BLaER1 treated with 17β-estradiol and CSF1 and Interleukin-3, amounts not matched to agents 10 nM and 100 nM (cell line): ENCODE measurements at regions not wholly inside any gene's neighbourhood (a gene's known extent, or its start where the extent isn't known, plus 50 kb on each side); places are given as distances from the start of the nearest gene placed in this dataset.
A peak's percentile ranks its signal among the peaks of the same experiment; 100 is the strongest.

Experiments used
- H3K27ac ChIP-seq, 11 experiments: shearing (Covaris generic); formaldehyde crosslinking; 2 replicates each; pipeline ENCODE4 v1.8.1; 2022
- H3K27me3 ChIP-seq, 11 experiments: shearing (Covaris generic); formaldehyde crosslinking; 2 replicates each; pipeline ENCODE4 v1.8.1; 2022
- H3K36me3 ChIP-seq, 11 experiments: shearing (Covaris generic); formaldehyde crosslinking; 2 replicates each; pipeline ENCODE4 v1.8.1; 2022
- H3K4me1 ChIP-seq, 10 experiments: shearing (Covaris generic); formaldehyde crosslinking; 2 replicates each; pipeline ENCODE4 v1.8.1; 2022
- H3K4me2 ChIP-seq, 11 experiments: shearing (Covaris generic); formaldehyde crosslinking; 2 replicates each; pipeline ENCODE4 v1.8.1; 2022
- H3K4me3 ChIP-seq, 10 experiments: shearing (Covaris generic); formaldehyde crosslinking; 2 replicates each; pipeline ENCODE4 v1.8.1; 2022
- H3K9ac ChIP-seq, 11 experiments: shearing (Covaris generic); formaldehyde crosslinking; 2 replicates each; pipeline ENCODE4 v1.8.1; 2022
- H3K9me3 ChIP-seq, 11 experiments: shearing (Covaris generic); formaldehyde crosslinking; replicated peaks in 1 of 11; 2 replicates each; pipeline ENCODE4 v1.8.1; 2022
- H4K20me1 ChIP-seq, 11 experiments: shearing (Covaris generic); formaldehyde crosslinking; 2 replicates each; pipeline ENCODE4 v1.8.1; 2022
- Cebpa-rat ChIP-seq, 11 experiments: shearing (Covaris generic); IDR thresholded peaks; 2 replicates each; pipeline ENCODE4 v1.8.1; 2022

DNA sequence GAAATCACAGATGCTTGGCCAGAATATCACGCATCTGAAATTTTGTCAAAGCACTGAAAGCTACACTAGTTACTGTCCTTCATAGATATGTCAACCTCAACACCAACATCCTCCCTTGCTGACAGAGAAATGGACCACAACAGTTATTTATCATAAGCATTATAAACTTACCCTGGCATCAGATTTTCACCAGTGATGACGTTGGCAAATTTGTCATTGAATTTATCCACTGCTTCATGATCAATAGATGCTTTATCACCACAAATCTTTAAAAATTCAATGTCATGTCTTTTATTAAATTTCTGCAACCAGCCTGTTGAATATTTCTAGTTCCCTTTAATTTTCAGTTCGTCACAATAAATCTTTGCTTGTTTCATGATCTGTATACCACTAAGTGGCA is 205.7 kb downstream of the GJA1 start:
- Histone ChIP-seq H3K9me3 (peaks cover 27 to 47% (median 30%) of the 10 kb centered on the region in 11 experiments), H3K27ac (no peak overlapping the region), H3K36me3 (no peaks in the 10 kb centered on the region), H3K9ac (no peak overlapping the region), H3K4me1 (peaks cover 11 to 17% (median 13%) of the 10 kb centered on the region in 10 experiments), H4K20me1 (no peaks in the 10 kb centered on the region), H3K4me2 (no peak overlapping the region), H3K4me3 (no peak overlapping the region), H3K27me3 (no peaks in the 10 kb centered on the region)
- TF ChIP-seq Cebpa-rat (IDR thresholded peaks at IDR 0.05): no peak

DNA sequence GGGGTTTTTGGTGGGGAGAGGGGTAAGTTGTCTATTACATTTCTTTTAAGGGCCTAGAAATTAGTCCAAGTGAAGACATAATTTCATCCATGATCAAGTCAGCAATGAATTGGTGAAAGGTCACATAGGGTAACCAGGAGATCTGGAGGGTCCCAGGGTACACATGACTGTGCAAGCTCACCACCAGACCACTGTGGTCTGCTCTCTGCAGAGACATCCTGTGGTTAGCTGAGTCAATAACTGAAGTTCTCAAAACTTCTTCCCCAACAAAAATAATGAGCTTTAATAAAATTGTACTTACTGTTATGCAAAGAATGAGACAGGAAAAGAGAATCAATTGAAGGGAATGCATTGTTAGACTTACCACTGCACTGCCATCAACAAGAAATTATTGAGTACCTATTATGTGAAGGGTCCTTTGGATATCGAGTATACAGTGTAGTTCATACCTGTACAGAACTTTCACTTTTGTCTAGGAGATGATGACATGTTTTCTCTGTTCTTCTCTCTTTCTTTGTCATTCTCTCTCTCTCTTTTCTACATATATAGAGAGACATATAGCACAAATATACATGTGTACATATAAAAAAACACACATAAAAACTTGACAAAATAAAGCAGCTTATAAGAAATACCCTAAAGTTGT is 209.8 kb downstream of the GJA1 start:
- H3K36me3 ChIP-seq: no peaks in the 10 kb centered on the region
- peak overlapping the region in 1 of 10 experiments; percentile 22; a peak in 1 of 20 replicates for H3K4me3 ChIP-seq
- H4K20me1 ChIP-seq: no peaks in the 10 kb centered on the region
- peaks cover 13 to 32% (median 17%) of the 10 kb centered on the region in 11 experiments; a peak in 19 of 22 replicates for H3K9me3 ChIP-seq
- H3K27ac ChIP-seq: peak overlapping the region in 9 of 11 experiments; percentile 10 to 67 (median 48); a peak in 15 of 22 replicates
- H3K4me1 ChIP-seq: peaks cover 13 to 33% (median 19%) of the 10 kb centered on the region in 10 experiments
- H3K9ac ChIP-seq: peak overlapping the region in 2 of 11 experiments; percentile 10 to 26; a peak in 1 of 22 replicates
- TF ChIP-seq Cebpa-rat (IDR thresholded peaks at IDR 0.05): no peak
- H3K27me3 ChIP-seq: no peaks in the 10 kb centered on the region
- H3K4me2 ChIP-seq: peak overlapping the region; percentile 41 to 78 (median 58)

DNA sequence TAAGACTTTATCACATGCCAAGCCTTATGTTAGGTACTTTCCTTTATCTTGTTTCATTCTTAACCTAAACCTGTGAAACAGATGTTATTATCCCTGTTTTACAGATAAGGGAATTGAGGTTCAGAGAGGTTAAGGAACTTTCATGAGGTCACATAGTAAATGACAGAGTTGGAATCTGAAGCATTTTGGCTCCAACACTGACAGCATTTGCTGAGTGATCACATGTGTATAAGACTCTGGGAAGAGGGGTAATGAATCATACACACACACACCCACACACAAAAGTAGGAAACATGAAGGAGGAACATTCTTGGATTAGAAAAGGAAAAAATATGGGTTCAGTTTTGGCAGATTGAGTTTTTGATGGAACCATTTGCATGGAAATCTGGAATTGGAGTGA is 212.5 kb downstream of the GJA1 start:
- Histone ChIP-seq H3K27me3 (no peaks in the 10 kb centered on the region), H3K36me3 (no peaks in the 10 kb centered on the region), H3K9ac (no peak overlapping the region), H3K4me3 (no peak overlapping the region), H4K20me1 (no peaks in the 10 kb centered on the region), H3K9me3 (peaks cover 7 to 20% (median 15%) of the 10 kb centered on the region in 11 experiments; a peak in 18 of 22 replicates), H3K27ac (no peak overlapping the region), H3K4me2 (peak overlapping the region in 5 of 11 experiments; percentile 2 to 20 (median 20); a peak in 5 of 22 replicates), H3K4me1 (peaks cover 35 to 58% (median 42%) of the 10 kb centered on the region in 10 experiments)
- no peak for TF ChIP-seq Cebpa-rat (IDR thresholded peaks at IDR 0.05)

DNA sequence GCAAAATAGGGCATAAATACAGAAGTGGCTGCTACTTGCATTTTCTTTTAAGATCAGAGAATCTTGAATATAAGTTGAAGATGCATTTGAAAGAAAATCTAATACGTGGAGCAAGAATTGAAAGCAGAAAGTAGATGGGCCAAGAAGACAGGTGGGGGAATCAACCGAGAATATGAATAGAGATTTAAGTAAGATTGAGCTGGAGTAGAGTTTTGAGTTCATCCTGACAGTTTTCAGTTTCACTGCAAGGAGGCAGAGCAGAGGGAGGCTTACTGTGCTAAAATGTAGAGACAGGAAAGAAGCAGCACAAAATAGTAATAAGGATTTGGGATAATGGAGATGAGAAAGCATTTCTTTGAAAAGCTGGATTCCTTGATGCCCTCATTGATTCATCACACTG is 214.5 kb downstream of the GJA1 start:
- no peak for TF ChIP-seq Cebpa-rat (IDR thresholded peaks at IDR 0.05)
- Histone ChIP-seq H3K4me3 (no peak overlapping the region), H3K27me3 (no peaks in the 10 kb centered on the region), H3K27ac (no peak overlapping the region; a peak in 1 of 22 replicates), H3K4me2 (no peak overlapping the region), H3K9me3 (peaks cover 0 to 17% (median 10%) of the 10 kb centered on the region in 11 experiments; a peak in 16 of 22 replicates), H4K20me1 (no peaks in the 10 kb centered on the region), H3K36me3 (no peaks in the 10 kb centered on the region), H3K4me1 (peaks cover 45 to 72% (median 53%) of the 10 kb centered on the region in 10 experiments), H3K9ac (no peak overlapping the region)

DNA sequence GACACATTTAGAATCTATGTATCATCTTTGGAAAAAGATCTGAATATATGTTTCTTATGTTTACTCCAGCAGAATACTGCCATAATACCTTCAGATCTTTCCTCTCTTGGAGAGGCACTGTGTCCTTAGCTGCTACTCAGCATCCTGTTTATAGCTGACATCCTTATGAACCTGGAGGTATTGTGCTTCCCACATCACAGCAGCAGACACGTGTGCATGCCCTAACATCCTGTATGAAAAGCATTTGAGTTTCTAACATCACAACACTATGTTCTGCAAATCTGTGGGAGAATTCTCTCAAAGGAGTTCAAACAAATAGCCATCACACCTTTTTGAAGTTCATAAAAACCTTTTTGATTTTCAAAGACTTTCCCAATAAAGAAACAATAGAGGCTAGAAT is 216.0 kb downstream of the GJA1 start:
- no peaks in the 10 kb centered on the region for H3K27me3 ChIP-seq
- peak overlapping the region in 8 of 11 experiments; percentile 63 to 77 (median 69); a peak in 14 of 22 replicates for H3K27ac ChIP-seq
- peaks cover 0 to 17% (median 10%) of the 10 kb centered on the region in 11 experiments; a peak in 16 of 22 replicates for H3K9me3 ChIP-seq
- no peak for TF ChIP-seq Cebpa-rat (IDR thresholded peaks at IDR 0.05)
- H3K9ac ChIP-seq: peak overlapping the region in 1 of 11 experiments; percentile 57; a peak in 3 of 22 replicates
- peaks cover 36 to 62% (median 41%) of the 10 kb centered on the region in 10 experiments for H3K4me1 ChIP-seq
- peak overlapping the region; percentile 61 to 82 (median 79); a peak in 20 of 22 replicates for H3K4me2 ChIP-seq
- no peaks in the 10 kb centered on the region for H3K36me3 ChIP-seq
- no peak overlapping the region for H3K4me3 ChIP-seq
- no peaks in the 10 kb centered on the region for H4K20me1 ChIP-seq

DNA sequence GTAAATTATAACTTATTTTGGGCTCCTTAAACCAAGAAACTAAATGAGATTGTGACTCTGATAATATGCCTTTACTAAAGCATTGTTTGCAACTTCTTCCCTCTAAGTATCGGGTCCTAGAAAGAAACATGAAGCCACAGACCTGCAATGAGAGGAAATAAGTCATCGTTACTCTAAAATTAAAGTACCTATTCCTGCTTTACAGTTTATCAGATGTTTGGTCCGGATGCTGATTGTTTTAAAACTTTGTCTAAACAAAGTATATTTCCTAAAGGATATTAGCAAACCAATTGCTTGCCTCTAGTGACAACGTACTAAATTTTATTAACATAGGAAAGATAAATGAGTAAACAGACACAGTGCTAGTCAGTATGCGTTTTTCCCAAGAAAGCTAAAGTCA is 216.8 kb downstream of the GJA1 start:
- Histone ChIP-seq H3K4me3 (peak overlapping the region in 4 of 10 experiments; percentile 27 to 49 (median 30); a peak in 5 of 20 replicates), H3K9me3 (peaks cover 0 to 17% (median 10%) of the 10 kb centered on the region in 11 experiments; a peak in 16 of 22 replicates), H3K4me2 (peak overlapping the region; percentile 61 to 82 (median 79)), H3K36me3 (no peaks in the 10 kb centered on the region), H3K9ac (peak overlapping the region in 8 of 11 experiments; percentile 4 to 57 (median 30); a peak in 10 of 22 replicates), H4K20me1 (no peaks in the 10 kb centered on the region), H3K4me1 (peaks cover 36 to 61% (median 41%) of the 10 kb centered on the region in 10 experiments), H3K27me3 (no peaks in the 10 kb centered on the region), H3K27ac (peak overlapping the region in 9 of 11 experiments; percentile 60 to 77 (median 68); a peak in 18 of 22 replicates)
- TF ChIP-seq Cebpa-rat (IDR thresholded peaks at IDR 0.05): no peak

DNA sequence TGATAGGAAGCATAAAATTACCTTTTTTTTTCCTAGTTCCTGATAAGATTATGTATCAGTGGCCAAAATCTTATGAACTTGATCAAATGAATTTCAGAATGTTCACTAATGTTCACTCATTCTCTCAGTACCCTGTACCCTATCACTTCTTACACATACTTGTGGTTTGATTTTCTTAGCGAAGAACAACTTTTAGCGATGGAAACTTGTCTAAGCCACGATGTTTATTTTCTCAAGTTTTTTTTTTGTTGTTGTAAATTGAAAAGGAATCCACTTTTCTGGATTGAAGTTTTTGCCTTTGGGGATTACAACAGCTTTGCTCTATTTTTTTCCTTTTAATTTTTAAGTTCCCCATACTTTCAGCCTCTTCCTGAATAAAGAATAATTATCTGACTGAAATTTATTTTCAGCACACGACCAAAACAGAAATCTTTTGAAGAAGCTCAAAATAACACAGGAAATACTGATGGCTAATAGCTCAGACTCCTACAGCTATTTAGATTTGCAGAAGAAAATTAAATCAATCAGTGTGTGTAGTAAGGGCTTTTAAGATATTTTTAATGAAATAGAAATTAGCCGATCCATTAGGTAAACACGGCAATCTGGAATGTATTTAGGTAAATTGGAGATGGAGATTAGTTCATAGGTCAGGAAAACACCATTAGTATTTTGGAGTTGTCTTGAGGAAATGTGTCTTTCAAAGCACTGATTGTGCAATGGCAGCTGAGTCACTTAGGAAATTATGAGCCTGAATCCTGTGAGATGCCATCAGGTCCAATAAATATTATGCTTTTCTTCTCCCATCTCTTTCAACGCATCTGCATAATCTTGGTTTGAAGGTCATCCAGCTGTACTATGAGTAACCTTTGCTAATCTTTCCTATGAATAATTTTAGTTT is 217.5 kb downstream of the GJA1 start:
- Histone ChIP-seq H3K4me2 (peak overlapping the region; percentile 61 to 82 (median 79)), H3K27me3 (no peaks in the 10 kb centered on the region), H3K4me1 (peaks cover 36 to 56% (median 41%) of the 10 kb centered on the region in 10 experiments), H3K9ac (peak overlapping the region in 9 of 11 experiments; percentile 4 to 57 (median 32); a peak in 11 of 22 replicates), H3K36me3 (no peaks in the 10 kb centered on the region), H3K27ac (peak overlapping the region in 9 of 11 experiments; percentile 60 to 77 (median 68); a peak in 19 of 22 replicates), H4K20me1 (no peaks in the 10 kb centered on the region), H3K4me3 (peak overlapping the region in 7 of 10 experiments; percentile 8 to 49 (median 29); a peak in 7 of 20 replicates), H3K9me3 (peaks cover 0 to 17% (median 10%) of the 10 kb centered on the region in 11 experiments; a peak in 16 of 22 replicates)
- peak in 9 of 11 experiments; percentile 16 to 94 (median 63); a peak in 12 of 22 replicates for TF ChIP-seq Cebpa-rat (IDR thresholded peaks at IDR 0.05)

DNA sequence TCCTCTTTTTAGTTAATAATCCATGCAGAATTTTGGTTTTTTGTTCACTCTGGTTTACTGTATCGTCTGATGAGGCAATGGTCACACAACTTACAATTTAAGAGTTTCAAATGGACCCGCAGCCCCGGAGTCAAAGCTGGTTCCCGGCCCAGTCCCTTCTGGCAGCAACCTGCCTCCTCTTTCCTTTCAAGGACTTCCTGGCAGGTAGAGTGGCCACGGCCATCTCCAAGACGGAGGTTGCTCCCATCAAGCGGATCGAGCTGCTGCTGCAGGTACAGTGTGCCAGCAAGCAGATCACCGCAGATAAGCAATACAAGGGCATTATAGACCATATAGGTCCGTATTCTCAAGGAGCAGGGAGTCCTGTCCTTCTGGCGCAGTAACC is 218.2 kb downstream of the GJA1 start:
- peak overlapping the region in 9 of 11 experiments; percentile 28 to 77 (median 68); a peak in 17 of 22 replicates for H3K27ac ChIP-seq
- H3K4me1 ChIP-seq: peaks cover 34 to 57% (median 40%) of the 10 kb centered on the region in 10 experiments
- H3K4me3 ChIP-seq: peak overlapping the region in 4 of 10 experiments; percentile 8 to 49 (median 32); a peak in 4 of 20 replicates
- H3K4me2 ChIP-seq: peak overlapping the region; percentile 61 to 82 (median 79)
- TF ChIP-seq Cebpa-rat (IDR thresholded peaks at IDR 0.05): peak in 1 of 11 experiments; percentile 4; a peak in 1 of 22 replicates
- H3K36me3 ChIP-seq: no peaks in the 10 kb centered on the region
- H3K9me3 ChIP-seq: peaks cover 0 to 14% (median 10%) of the 10 kb centered on the region in 11 experiments; a peak in 16 of 22 replicates
- peak overlapping the region in 5 of 11 experiments; percentile 7 to 36 (median 31); a peak in 5 of 22 replicates for H3K9ac ChIP-seq
- H3K27me3 ChIP-seq: no peaks in the 10 kb centered on the region
- H4K20me1 ChIP-seq: no peaks in the 10 kb centered on the region
